ENCODE measurements at regions not wholly inside any gene's neighbourhood (a gene's known extent, or its start where the extent isn't known, plus 50 kb on each side); places are given as distances from the start of the nearest gene placed in this dataset.

DNA sequence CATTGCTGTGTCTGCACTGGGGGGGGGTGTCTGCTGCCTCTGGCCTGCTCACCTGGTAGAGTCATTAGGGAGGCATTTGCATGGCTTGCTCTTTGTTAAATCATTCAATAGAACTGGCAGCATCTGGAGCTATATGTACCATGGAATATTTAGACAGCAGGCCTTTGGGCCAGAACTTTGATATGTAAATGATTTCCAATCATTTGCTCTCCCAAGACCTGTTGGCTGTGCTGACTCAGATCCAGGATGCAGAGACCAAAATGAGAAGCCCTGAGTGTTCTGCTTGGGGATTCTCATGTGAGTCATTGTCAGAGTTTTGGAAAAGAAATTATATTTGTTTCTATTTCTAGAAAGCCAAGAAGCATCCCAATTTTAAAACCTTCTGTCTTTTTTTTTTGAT lies 257.6 kb upstream of the IGFBP3 start:
- DNase-seq, result no peak
- intact Hi-C loops (cut with DNase I), result no loop called here

DNA sequence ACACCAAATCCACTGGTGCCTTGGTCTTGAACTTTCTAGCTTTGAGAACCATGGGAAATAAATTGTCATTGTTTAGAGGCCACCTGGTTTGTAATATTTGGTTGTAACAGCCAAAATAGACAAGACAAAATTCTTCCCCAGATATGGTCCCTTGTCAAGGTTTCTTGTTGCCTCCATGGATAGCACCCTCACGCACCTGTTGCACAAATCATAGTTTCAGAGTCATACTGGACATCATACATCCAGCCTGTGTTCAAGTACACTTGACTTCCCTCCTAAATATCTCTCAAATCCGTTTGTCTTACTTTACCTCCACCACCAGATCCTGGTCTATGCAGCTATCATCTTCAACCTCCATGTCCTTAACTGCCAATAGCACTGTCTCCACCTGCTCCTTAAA lies 256.7 kb upstream of the IGFBP3 start:
- intact Hi-C loops (cut with DNase I), result no loop called here

DNA sequence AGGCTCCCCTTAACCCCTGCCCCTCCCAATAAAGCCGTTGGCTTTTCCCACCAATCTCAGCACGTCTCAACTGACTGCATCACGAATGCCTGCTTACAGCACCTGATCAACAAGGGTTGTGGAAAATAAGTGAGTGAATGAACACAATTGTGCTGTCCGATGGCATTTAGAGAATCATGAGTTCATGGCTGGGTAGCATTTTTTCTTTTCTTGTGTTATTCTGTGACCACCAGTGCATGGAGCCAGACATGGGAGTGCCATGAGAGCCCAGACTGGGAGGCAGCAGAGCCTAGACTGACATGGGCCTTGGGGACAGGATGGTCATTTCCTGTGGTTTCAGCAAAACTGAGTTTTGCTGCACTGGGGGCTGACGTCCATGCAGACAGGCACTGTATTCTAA lies 254.1 kb upstream of the IGFBP3 start:
- no peak for DNase-seq
- intact Hi-C loops (cut with DNase I), result no loop called here

More for the DNA sequence above, 256.7 kb upstream of the IGFBP3 start:
- DNase-seq, result no peak

DNA sequence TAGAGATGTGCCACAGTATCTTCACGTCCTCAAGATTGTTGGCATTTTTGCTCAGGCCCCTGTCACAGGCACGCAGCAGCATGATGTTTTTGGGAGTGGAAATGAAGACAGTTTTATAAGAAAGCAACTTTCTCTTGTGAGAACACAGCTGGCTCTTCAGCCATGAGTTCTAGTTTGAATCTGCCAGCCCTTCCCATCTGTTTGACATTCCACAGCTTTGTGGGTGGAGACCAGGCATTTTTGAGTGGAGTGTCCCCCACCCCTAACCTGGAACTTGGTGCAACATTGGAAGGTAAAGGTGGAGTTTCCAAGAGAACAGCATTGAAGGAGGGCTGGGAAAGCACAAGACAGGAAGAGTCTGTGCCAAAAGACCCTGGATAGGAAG lies 253.1 kb upstream of the IGFBP3 start:
- intact Hi-C loops (cut with DNase I), result no loop called here
- no peak for DNase-seq

DNA sequence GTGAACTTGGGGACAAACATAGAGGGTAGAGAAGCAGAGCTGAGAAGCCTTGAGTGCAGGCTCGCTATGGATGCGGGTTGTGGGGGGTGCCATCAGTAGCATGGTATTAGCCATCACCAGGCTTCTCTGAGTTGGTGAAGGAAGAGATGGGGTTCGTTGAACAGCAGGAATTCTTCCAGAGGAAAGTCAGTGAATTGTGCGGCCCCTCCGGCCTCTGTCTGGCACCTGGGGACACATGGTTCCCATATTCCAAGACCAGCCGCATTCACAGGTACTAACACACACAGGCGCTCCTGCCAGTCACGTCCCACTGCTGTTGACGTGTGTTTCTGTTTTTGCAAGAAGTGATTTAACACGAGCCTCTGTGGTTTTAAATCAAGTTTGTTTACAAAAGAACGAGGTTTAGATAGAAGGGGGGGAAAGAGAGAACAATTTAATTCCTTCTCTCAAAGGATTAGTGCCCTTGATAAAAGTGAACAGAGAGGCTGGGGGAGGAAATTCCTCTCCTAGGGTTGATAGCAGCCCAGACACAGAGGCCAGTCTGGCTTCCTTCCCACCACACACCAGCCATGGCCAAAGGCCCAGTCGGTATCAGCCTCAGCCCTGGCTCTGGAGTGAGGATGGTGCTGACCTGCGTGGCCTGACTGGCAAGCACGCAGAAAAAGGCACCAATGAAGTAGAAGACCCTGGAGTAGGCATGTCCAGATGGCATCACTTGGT lies 252.6 kb upstream of the IGFBP3 start:
- no peak for DNase-seq
- intact Hi-C loops (cut with DNase I), result no loop called here

DNA sequence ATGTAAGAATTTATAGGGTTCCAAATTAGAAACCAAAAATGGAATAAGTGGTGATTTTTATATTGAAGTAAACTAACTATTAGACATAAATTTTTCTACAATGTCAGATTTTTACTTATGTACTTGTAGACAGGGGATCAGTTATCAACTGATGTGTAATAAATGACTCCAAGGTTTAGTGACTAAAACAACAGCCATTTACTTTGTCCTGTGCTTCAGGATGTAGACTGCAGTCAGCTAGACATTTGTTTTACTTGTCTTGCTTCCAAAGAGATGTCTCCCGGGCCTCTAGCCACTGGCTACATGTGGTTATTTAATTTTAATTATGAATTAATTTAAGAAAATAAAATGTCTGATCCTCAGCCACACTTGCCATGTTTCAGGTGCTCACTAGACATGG lies 249.7 kb upstream of the IGFBP3 start:
- intact Hi-C loops (cut with DNase I), result no loop called here
- no peak for DNase-seq

DNA sequence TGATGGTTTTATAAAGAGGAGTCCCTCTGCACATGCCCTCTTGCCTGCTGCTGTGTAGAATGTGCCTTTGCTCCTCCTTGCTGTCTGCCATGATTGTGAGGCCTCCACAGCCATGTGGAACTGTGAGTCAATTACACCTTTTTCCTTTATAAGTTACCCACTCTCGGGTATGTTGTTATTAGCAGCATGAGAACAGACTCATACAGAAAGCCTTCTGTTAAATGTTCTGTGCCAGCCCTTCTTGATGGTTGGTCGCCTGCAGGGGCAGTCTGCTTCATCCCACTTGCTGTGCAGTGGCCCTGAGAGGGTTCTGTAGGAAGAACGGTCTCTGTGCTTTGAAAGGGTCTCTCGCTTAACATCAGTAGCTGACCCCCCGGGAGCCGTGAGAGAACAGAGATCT lies 248.9 kb upstream of the IGFBP3 start:
- intact Hi-C loops (cut with DNase I), result no loop called here
- DNase-seq, result no peak

DNA sequence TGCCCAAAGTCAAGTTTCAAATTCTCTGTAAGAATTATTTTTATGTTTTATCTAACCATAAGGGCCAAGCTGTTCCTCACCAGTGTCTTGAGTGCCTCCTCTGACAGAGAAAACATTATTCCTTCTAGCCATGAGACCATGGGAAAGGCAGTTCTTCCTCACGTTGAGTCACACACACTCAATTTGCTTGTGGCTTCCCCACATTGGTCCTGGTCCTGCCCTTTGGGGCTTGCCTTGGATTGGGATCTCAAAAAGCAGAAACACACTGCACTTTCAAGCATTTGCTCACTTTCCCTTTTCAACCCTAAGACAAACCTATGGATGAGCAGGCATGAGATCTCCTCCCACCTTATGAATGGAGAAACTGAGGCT lies 248.3 kb upstream of the IGFBP3 start:
- intact Hi-C loops (cut with DNase I), result no loop called here
- DNase-seq, result no peak

DNA sequence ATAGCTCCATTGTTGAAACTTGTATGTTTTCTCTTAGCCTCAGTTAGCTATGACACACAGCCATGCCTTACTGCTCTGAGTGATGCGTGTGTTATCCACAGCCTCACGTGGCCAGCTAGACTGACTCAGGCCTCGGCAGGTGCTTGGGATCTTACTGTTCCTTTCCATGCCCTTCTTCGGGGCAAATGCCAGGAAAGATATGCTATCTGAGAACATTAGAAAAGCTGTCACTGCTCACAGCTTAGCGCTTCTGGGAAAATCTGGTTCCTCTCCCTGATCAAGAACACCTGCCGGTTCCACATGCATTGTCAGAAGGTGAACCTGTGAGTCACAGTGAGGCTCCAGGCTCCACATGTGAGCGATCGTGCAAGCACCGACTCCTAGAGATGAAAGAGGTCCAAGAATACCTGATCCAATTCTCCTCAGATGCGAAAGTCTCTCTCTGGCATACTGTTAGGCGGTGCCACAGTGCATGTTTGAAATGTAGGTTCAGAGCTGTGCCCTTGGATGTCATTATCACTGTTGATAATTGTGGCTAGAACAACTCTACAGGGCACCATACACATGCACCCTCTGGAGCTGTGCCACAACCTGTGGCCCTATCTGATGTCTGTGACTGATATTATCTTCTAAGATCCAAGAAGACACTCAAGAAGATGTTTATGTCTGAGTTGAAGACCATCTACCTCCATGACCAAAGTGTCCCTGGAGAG lies 247.8 kb upstream of the IGFBP3 start:
- intact Hi-C loops (cut with DNase I), result no loop called here
- DNase-seq, result no peak

DNA sequence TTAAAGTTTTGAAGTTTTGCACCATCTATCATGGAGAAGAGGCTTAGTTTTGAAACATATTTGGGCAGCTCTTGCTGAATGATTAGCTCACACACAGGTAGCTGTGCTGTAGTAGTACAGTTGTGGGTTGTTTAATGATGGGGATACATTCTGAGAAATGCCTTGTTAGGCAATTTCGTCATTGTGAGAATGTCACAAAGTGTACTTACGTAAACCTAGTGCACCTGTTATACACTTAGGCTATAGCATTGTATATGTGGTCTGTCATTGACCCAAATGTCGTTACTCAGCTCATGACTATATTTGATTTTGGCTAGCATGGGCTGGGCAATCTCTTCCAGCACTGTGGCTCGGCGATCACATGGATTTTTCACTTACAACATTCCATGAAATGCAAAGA lies 247.2 kb upstream of the IGFBP3 start:
- intact Hi-C loops (cut with DNase I), result no loop called here
- DNase-seq, result no peak

DNA sequence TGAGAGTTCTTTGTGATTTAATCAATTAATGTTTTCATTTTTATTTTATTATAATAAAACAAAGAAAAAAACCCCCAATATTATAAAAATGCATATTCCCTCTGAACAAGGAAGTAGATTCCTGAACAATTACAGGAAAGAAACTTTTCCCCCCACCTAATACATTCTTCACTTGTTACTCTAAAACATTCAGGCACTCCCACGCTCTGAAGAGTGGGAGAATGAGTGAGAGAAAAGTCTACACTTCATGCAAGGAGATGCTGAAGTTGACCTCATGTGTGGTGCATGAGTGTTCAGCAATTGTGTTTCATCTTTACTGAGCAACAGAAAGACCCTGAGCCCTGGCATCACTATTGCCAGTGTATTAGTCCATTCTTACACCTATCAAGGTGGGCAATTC lies 244.2 kb upstream of the IGFBP3 start:
- intact Hi-C loops (cut with DNase I), result no loop called here
- no peak for DNase-seq

DNA sequence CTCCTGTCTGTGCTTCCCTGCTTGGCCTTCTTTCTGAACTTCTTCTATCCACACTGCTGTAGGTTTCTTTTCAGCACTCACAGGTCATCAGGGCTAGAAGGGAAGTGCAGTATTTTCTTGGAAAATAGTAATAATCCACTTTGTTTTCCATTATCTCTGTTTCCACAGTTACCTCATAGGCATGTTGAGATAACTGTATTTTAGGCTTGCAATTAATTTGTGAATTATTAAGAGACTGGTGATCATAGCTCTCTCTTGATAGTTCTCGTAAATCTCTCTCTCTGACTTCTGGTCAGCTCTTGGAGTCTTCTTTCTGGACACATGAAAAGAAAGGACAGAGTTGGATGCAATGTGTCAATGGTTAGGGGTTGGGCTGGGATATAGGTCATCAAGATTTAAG lies 243.6 kb upstream of the IGFBP3 start:
- DNase-seq, result no peak
- intact Hi-C loops (cut with DNase I), result no loop called here

DNA sequence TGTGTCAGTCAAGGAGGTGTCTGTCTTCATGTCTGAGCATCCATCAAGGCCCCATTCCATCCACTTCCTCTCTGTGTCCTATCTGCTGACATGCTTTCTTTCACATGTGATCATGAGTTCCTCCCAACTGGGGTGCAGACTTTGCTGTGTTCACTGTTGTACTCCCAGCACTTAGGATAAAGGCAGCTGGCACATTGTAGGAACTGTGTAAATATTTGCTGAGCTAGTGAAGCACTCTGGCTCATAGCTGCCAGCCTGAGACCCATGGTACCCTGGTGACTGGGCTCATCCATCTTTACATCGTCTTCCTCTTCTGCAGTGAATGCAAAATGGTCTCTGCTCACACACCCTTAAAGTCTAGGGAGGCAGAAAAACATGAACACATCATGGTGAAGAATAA lies 242.2 kb upstream of the IGFBP3 start:
- intact Hi-C loops (cut with DNase I), result no loop called here
- no peak for DNase-seq

DNA sequence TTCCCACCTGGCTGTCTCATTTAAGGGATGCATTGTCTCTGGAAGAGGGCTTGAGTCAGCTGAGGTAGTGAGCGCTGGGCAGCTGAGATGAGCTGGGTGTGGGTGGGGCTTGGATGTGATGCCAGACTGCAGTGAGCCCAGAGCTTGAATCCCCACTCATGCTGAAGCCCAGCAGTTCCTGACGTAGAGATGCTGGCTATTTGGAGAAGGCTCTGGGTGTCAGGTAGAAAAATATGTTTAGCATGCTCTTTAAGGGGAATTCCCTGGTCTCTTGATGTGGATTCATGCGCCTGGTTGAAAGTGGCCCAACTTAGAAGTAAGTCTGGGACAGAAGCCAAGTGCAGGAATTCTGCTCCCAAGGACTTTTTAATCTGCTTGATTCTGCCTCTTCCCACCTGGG lies 241.5 kb upstream of the IGFBP3 start:
- no peak for DNase-seq
- intact Hi-C loops (cut with DNase I), result no loop called here

DNA sequence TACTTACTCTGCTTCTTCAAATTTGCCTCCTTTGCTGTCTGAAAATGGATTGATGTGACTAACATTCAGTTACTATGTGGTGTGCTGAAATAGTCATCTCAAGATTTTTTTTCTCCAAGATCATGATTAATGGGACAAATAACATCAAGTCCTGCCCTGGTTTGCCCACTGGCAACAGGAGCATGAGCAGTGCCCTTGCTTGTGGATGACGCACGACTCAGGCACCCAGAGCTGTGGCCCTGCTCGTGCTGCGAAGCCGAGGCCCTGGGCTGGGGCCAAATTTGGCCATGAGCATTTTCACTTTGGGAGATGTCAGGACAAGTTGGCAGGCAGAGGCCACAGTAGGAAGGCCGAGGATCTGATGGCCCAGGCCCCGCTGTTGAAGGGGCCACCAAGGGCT lies 239.8 kb upstream of the IGFBP3 start:
- intact Hi-C loops (cut with DNase I), result no loop called here
- DNase-seq, result peak in 1 of 10 donors; percentile 72

DNA sequence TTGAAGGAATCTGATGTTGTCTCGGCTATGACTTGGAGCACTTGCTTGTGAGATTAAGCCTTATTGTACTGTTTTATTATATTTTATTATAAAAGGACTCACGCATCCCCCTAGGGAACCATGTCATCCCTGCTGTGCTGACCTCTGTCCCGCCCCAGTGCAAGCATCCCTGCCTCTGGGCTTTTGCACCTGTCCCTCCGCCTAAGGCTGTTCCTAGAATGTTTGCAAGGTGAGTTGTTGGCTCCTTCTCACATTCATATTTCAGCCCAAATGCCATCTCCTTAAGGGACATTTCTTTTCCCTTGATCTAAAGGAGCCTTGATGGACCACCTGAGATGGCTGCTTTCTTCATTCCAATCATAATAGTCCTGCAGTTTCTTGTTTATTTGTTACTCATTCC lies 236.9 kb upstream of the IGFBP3 start:
- intact Hi-C loops (cut with DNase I), result no loop called here

DNA sequence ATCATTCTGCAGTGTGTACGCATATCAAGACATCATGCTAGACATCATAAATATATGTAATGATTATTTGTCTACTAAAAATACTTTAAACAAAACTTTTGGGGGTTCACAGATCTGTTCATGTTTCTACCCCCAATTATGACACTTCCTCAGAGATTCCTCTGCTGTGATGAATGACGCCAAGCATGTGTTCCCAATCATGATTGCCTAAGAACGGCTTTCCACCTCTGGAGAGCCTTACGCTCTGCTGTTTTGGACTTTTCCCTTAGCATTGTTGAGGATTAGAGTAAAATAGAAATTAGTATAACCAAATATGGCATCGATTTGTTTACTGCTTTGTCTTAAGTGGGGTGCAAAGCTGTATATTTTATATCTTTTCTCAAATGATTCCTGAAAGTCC lies 236.3 kb upstream of the IGFBP3 start:
- no peak for DNase-seq
- intact Hi-C loops (cut with DNase I), result no loop called here

More for the DNA sequence above, 236.9 kb upstream of the IGFBP3 start:
- DNase-seq, result no peak

DNA sequence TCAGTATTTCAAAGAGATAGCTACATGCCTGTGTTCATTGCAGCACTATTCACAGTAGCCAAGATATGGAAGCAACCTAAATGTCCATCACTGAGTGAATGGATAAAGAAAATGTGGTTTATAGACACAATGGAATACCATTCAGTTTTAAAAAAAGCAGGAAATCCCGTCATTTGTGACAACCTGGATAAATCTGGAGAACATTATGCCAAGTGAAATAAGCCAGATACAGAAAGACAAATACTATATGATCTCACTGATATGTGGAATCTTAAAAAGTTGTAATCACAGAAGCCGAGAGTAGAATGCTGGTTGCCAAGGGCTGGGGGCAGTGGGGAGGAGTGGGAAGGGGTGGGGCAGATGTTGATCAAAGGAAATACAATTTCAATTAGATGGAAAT lies 235.8 kb upstream of the IGFBP3 start:
- DNase-seq, result no peak
- intact Hi-C loops (cut with DNase I), result no loop called here

DNA sequence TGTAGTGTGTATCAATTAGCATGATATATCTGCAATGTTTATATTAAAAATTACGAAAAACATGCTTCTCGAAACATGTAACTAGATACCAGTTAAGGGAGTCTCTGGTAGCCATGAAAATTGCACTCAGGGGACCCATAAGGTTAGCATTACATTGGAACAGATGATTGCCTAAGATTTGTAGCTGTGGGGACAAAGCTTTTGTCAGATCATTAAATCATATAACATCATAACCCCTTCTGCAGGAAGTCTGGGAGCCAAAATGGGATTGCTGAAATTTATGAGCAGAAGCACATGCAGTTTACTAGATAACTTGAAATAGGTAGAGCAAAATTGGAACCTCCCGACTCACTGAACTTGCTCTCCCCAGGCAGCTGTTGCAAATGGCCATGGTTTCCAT lies 235.0 kb upstream of the IGFBP3 start:
- intact Hi-C loops (cut with DNase I), result no loop called here

DNA sequence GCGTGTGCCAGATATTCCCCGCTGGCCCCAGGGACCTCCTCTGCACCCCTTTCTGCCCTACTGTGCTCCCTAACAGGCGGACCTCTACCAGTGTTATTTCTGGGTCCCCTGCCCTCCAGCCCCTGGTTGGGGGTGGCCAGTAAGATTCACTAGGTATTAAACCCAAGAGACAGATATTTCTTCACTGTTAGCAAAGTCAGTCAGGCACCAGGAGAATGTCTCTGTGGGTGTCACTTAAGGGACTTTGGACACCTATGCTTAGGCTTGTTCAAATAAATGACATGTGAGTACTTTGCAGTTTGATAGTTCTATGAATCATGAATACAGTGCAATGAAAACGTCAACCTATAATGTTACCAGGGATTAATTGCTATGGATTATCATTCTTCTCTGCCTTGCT lies 234.3 kb upstream of the IGFBP3 start:
- DNase-seq, result no peak

More for the DNA sequence above, 235.0 kb upstream of the IGFBP3 start:
- DNase-seq, result no peak

DNA sequence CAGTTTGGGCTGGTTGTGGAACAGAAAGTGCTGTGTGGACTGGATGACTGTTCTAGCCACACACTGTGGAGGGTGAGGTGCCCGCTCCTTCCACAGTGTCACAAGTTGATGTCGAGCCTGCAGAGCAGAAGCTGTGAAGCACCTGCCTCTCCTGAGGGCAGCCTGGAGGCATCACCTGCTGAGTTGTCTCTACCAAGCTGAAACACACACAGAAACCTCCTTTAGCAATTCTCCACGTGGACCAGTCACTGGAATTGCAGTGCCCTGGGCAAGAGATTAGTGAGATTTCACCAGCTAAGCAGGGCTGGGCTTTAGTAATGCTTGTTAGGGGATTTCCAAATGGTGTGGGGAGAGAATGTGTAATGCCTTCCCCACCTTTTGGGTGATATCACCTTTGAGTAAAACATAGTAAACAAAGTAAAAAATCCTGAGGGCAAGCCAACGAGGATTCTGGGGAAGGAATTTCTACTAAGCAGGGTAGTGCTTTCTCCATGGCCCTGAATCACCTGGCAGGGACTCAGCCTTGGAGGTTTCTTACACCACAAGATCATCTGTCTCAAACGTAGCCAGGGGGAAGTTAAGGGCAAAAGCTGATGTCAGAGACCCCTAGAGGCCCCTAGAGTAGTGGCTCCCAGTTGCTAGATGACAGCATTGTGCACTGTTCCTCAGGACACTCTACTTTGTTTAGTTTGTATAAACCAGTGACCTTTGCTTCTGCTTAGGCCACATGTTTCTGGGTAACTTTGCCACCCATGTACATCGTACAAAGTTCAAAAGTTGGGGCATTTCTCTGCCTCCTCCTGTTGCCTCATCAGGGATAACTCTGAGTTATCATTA lies 233.1 kb upstream of the IGFBP3 start:
- no peak for DNase-seq
- intact Hi-C loops (cut with DNase I), result no loop called here

More for the DNA sequence above, 234.3 kb upstream of the IGFBP3 start:
- intact Hi-C loops (cut with DNase I), result no loop called here

DNA sequence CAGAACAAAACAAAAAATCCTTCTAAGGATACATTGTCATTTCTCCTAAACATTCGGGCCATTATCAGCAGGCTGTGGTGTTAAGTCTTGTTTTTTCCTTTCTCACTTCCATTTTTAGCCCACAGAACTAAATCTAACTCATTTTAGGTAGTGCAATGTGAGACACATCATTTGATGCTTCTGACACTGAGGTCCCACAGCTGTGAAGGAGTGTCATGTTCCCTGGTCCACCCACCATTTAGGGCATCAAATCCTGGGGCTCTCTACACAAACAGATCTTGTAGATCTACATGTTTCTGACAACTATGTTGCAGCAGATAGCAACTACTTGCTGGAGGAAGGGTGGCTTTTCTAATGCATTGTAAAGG lies 232.5 kb upstream of the IGFBP3 start:
- no peak for DNase-seq
- intact Hi-C loops (cut with DNase I), result no loop called here
